Endothelial cell of umbilical vein (primary cell): ENCODE measurements at regions not wholly inside any gene's neighbourhood (a gene's known extent, or its start where the extent isn't known, plus 50 kb on each side); places are given as distances from the start of the nearest gene placed in this dataset.

Experiments
- CTCF ChIP-seq, 2 donors: IDR thresholded peaks; 1 replicate in 1 of 2; 2 replicates in 1 of 2; pipeline ENCODE4 v1.5.1; 2011; ENCODE audit warnings: low read length in 2 of 2, mild to moderate bottlenecking in 2 of 2, moderate library complexity in 2 of 2, control low read depth in 1 of 2, inconsistent platforms in 1 of 2, low read depth in 1 of 2; ENCODE audit not compliant: insufficient read depth in 1 of 2; ENCODE audit errors: extremely low read depth in 1 of 2
- EZH2 ChIP-seq: IDR thresholded peaks from 2 replicates; pipeline ENCODE4 v1.6.1; 2012; ENCODE audit warnings: borderline replicate concordance, low read depth, mild to moderate bottlenecking, moderate library complexity, low read length, inconsistent platforms; ENCODE audit not compliant: severe bottlenecking
- MAX ChIP-seq: IDR thresholded peaks from 2 replicates; pipeline ENCODE4 v1.6.1; 2011; ENCODE audit not compliant: insufficient read depth, insufficient read length
- MYC ChIP-seq: IDR thresholded peaks from one replicate; pipeline ENCODE4 v1.6.1; 2011; ENCODE audit warnings: mild to moderate bottlenecking, low read depth, low read length
- POLR2A ChIP-seq: IDR thresholded peaks from 2 replicates; pipeline ENCODE4 v1.6.1; 2012; ENCODE audit warnings: low read depth, mild to moderate bottlenecking, control low read depth, low read length
- POLR2AphosphoS5 ChIP-seq: IDR thresholded peaks from 2 replicates; pipeline ENCODE4 v1.6.1; 2012; ENCODE audit warnings: low read depth, mild to moderate bottlenecking, control low read depth, low read length, moderate library complexity; ENCODE audit not compliant: insufficient read depth

- TF ChIP-seq POLR2A (no peak), CTCF (IDR thresholded peaks at IDR 0.05; ENCODE audit: extremely low read depth in 1 of 2, insufficient read depth in 1 of 2, low read depth in 1 of 2, low read length in 2 of 2) (no peak), MYC (no peak), POLR2AphosphoS5 (no peak), EZH2 (no peak), MAX (no peak)
Measured at GRCh38 chr2:37460896-37461229, 116.4 kb downstream of the QPCT start.
